Tibial nerve (tissue), 4 donors: ENCODE measurements at regions not wholly inside any gene's neighbourhood (a gene's known extent, or its start where the extent isn't known, plus 50 kb on each side); places are given as distances from the start of the nearest gene placed in this dataset.

ENCODE experiments used
- EP300 ChIP-seq, 2 donors: sonication (generic); formaldehyde crosslinking; IDR thresholded peaks; one replicate each; pipeline ENCODE4 v1.6.1; 2017; ENCODE audit warnings: antibody characterized with exemption in 2 of 2, mild to moderate bottlenecking in 1 of 2
- TF ChIP-seq, protein P1 (sequence below), 5 experiments: fragments of 200-600 bp in 3 of 5; fragments of 450-650 bp in 2 of 5; sonication (generic) in 3 of 5; IDR thresholded peaks; one replicate each; pipeline ENCODE4 v1.5.1; 2016 to 2019; ENCODE audit warnings: antibody characterized with exemption in 5 of 5, mild to moderate bottlenecking in 3 of 5, moderate library complexity in 2 of 5

DNA sequence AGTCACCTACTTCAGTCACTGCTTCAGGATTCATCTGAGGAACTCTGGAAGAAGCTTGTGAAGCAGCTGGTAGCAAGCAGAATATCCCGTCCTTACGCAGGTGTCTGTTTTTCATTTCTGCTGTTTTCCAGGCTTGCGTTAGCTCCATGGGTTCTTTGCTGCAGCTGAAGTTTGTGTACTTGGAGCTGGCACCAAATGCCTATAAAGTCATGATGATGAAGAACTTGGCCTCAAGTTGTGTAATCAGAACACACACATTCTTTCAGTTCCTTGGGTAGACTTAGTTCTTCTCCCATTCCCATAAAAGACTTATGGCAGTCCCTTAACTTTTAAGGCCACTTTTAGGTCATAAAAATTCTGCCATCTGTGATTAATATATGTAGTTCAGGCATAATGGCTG lies 116.7 kb downstream of the LRRC70 start:
- TF ChIP-seq, protein P1, sequence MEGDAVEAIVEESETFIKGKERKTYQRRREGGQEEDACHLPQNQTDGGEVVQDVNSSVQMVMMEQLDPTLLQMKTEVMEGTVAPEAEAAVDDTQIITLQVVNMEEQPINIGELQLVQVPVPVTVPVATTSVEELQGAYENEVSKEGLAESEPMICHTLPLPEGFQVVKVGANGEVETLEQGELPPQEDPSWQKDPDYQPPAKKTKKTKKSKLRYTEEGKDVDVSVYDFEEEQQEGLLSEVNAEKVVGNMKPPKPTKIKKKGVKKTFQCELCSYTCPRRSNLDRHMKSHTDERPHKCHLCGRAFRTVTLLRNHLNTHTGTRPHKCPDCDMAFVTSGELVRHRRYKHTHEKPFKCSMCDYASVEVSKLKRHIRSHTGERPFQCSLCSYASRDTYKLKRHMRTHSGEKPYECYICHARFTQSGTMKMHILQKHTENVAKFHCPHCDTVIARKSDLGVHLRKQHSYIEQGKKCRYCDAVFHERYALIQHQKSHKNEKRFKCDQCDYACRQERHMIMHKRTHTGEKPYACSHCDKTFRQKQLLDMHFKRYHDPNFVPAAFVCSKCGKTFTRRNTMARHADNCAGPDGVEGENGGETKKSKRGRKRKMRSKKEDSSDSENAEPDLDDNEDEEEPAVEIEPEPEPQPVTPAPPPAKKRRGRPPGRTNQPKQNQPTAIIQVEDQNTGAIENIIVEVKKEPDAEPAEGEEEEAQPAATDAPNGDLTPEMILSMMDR (IDR thresholded peaks at IDR 0.05), result no peak
- no peak for TF ChIP-seq EP300 (IDR thresholded peaks at IDR 0.05)
